ENCODE measurements at regions not wholly inside any gene's neighbourhood (a gene's known extent, or its start where the extent isn't known, plus 50 kb on each side); places are given as distances from the start of the nearest gene placed in this dataset. TPM values are rescaled to one million over a fixed set of nuclear protein-coding genes. Genes with fewer than 3 reads are reported as not detected.

DNA sequence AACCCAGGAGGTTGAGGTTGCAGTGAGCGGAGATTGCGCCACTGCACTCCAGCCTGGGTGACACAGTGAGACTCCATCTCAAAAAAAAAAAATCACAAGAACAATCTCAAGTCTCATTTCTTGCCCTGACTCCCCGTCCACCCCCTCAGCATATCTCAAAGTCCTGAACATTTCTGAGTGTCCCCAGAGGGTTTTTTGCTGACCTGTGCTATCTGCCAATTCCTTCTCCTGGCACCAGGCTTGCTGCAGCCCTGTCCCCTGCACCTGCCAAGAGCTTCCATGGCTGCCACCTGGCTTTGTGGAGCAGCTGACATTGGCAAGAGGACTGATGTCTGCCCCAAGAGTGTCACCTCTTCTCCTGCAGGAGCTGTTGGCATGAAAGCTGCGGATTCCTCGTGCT is 54.9 kb upstream of the PTPRT start:
- Histone ChIP-seq H3K36me3 (no peaks in the 10 kb centered on the region), H3K4me1 (ENCODE audit: insufficient read depth) (no peaks in the 10 kb centered on the region), H3K27ac (no peak overlapping the region), H3K4me3 (no peak overlapping the region), H3K27me3 (no peaks in the 10 kb centered on the region), H3K9me3 (no peaks in the 10 kb centered on the region)
- WGBS, 3 donors: 80 to 91% (median 82%) methylated on average over 5 of the region's 5 CpGs
- TF ChIP-seq, protein P1, sequence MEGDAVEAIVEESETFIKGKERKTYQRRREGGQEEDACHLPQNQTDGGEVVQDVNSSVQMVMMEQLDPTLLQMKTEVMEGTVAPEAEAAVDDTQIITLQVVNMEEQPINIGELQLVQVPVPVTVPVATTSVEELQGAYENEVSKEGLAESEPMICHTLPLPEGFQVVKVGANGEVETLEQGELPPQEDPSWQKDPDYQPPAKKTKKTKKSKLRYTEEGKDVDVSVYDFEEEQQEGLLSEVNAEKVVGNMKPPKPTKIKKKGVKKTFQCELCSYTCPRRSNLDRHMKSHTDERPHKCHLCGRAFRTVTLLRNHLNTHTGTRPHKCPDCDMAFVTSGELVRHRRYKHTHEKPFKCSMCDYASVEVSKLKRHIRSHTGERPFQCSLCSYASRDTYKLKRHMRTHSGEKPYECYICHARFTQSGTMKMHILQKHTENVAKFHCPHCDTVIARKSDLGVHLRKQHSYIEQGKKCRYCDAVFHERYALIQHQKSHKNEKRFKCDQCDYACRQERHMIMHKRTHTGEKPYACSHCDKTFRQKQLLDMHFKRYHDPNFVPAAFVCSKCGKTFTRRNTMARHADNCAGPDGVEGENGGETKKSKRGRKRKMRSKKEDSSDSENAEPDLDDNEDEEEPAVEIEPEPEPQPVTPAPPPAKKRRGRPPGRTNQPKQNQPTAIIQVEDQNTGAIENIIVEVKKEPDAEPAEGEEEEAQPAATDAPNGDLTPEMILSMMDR (IDR thresholded peaks at IDR 0.05): no peak
- TF ChIP-seq POLR2A (IDR thresholded peaks at IDR 0.05) (no peak), EP300 (IDR thresholded peaks at IDR 0.05) (no peak)
- DNase-seq: no peak
- intact Hi-C loops (cut with DNase I): no loop called here

DNA sequence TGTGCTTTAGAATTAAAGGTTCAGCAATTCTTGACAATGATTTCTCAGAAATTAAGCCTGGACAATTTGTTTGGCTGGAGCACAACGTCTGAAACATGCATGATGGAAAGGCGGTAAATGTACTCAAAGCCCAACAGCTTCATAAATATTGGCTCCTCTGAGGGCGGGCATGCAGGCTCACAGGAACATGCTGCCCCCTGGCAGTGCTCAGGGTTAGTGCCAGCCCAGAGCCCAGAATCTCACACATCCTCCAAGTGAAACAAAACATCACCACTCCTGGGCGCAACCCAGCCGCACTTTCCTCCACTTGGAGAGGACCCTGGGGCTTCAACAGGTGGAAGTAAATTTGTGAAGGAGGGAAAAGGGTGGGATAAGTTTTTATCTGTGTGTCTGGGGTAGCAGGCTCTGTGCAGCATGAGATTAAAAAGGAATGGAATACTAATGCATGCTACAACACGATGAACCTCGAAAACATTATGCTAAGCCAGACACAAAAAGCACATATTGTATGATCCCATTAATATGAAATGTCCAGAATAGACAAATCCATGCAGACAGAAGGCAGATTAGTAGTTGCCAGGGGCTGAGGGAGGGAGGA is 54.1 kb upstream of the PTPRT start:
- DNase-seq: no peak
- no peak overlapping the region for H3K4me3 ChIP-seq
- WGBS, 3 donors: 54 to 57% (median 54%) methylated on average over 7 of the region's 7 CpGs
- no peak overlapping the region for H3K27ac ChIP-seq
- no peaks in the 10 kb centered on the region for H3K36me3 ChIP-seq
- intact Hi-C loops (cut with DNase I): no loop called here
- H3K4me1 ChIP-seq (ENCODE audit: insufficient read depth): no peaks in the 10 kb centered on the region
- no peaks in the 10 kb centered on the region for H3K9me3 ChIP-seq
- no peak for TF ChIP-seq POLR2A (IDR thresholded peaks at IDR 0.05)
- TF ChIP-seq, protein P1 (IDR thresholded peaks at IDR 0.05): no peak
- no peak for TF ChIP-seq EP300 (IDR thresholded peaks at IDR 0.05)
- no peaks in the 10 kb centered on the region for H3K27me3 ChIP-seq

DNA sequence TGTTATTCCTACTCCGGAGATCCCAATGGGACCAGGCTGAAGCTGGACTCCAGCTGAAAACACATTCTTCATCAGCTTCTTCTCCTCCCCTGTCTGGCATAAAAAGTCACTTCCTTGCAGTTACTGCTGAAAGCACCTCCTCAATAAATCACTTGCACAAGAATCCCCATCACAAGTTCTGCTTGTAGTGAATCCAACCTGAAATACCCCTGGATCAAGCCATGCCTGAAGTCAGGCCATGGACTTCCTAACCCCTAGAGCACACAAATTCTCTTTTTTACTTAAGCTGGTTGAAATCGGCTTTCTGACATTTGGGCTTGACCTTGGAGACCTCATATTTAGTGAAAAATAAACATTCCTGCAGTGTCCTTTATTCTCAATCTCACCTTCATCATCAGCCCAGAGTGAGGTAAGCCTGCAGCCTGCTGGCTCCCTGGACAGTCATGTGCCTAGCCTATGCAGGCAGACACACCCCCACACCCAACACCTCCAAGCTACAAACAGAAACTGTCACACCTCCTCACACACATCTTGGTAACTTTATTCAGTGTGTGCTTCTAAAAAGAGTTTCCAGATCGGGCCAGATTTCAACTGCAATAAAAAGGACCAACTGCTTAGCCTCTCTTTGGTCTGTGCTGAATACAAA is 51.5 kb upstream of the PTPRT start:
- 54 to 64% (median 57%) methylated on average over 3 of the region's 3 CpGs for WGBS, 3 donors
- H3K4me3 ChIP-seq: no peak overlapping the region
- no peaks in the 10 kb centered on the region for H3K4me1 ChIP-seq (ENCODE audit: insufficient read depth)
- intact Hi-C loops (cut with DNase I): no loop called here
- H3K36me3 ChIP-seq: no peaks in the 10 kb centered on the region
- H3K27me3 ChIP-seq: no peaks in the 10 kb centered on the region
- no peaks in the 10 kb centered on the region for H3K9me3 ChIP-seq
- H3K27ac ChIP-seq: no peak overlapping the region
- DNase-seq: no peak
- TF ChIP-seq, protein P1 (IDR thresholded peaks at IDR 0.05): no peak
- TF ChIP-seq EP300 (IDR thresholded peaks at IDR 0.05): no peak
- TF ChIP-seq POLR2A (IDR thresholded peaks at IDR 0.05): no peak

Small RNAs in the stretch of these regions (small RNA-seq; reads per million reads assigned to genes)
- gene RF00426: not detected
